PC-9 (cell line): ENCODE measurements at regions not wholly inside any gene's neighbourhood (a gene's known extent, or its start where the extent isn't known, plus 50 kb on each side); places are given as distances from the start of the nearest gene placed in this dataset.

ENCODE experiments used
- CTCF ChIP-seq: fragments of 200-600 bp; sonication (generic); conservative IDR thresholded peaks from 2 replicates; pipeline ENCODE4 v1.6.1; 2017; ENCODE audit warnings: mixed run types, antibody characterized with exemption, mild to moderate bottlenecking, moderate library complexity
- EZH2 ChIP-seq: fragments of 200-600 bp; sonication (generic); IDR thresholded peaks from 2 replicates; pipeline ENCODE4 v1.8.0; 2017; ENCODE audit warnings: antibody characterized with exemption, low read depth

DNA sequence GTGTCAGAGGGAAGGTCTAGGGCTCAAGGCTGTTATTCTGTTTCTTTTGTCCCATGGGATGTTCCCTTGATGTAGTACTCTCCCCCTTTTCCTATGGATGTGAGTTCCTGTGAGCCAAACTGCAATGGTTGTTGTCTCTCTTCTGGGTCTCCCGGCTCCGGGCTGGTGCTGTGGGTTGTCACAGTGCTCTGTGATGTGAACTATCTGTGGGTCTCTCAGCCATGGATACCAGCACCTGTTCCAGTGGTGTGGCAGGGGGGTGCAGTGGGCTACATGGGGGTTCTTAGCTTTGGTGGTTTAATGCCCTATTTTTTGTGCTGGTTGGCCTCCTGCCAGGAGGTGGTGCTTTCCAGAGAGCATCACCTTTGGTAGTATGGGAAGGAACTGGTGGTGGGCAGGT, 941.1 kb downstream of the KCNA4 start:
- TF ChIP-seq CTCF (no peak), EZH2 (no peak)
